H9 (cell line): ENCODE measurements at regions not wholly inside any gene's neighbourhood (a gene's known extent, or its start where the extent isn't known, plus 50 kb on each side); places are given as distances from the start of the nearest gene placed in this dataset.

Source experiments
- DNase-seq: peaks from one replicate; pipeline ENCODE4 v3.0.0-alpha.2; 2017
- H2AFZ ChIP-seq: one replicate; pipeline ENCODE4 v1.6.1; 2013; ENCODE audit warnings: mild to moderate bottlenecking, low read length, control low read depth, moderate library complexity
- H2AK5ac ChIP-seq: 2 replicates; pipeline ENCODE4 v1.6.1; 2013; ENCODE audit warnings: low read length, control low read depth, mixed read lengths; ENCODE audit not compliant: insufficient read length
- H2BK120ac ChIP-seq: one replicate; pipeline ENCODE4 v1.6.1; 2013; ENCODE audit warnings: low read depth, mild to moderate bottlenecking, low read length, control low read depth, inconsistent platforms; ENCODE audit not compliant: poor library complexity, severe bottlenecking
- H2BK12ac ChIP-seq: 2 replicates; pipeline ENCODE4 v1.6.1; 2013; ENCODE audit warnings: low read length, control low read depth, mixed read lengths, low read depth; ENCODE audit not compliant: insufficient read length
- H2BK15ac ChIP-seq: 2 replicates; pipeline ENCODE4 v1.6.1; 2013; ENCODE audit warnings: low read depth, low read length, control low read depth
- H2BK20ac ChIP-seq: one replicate; pipeline ENCODE4 v1.6.1; 2013; ENCODE audit warnings: low read depth, mild to moderate bottlenecking, low read length, control low read depth, inconsistent platforms; ENCODE audit not compliant: poor library complexity, severe bottlenecking
- H2BK5ac ChIP-seq: 2 replicates; pipeline ENCODE4 v1.6.1; 2013; ENCODE audit warnings: low read length, control low read depth, mixed read lengths; ENCODE audit not compliant: insufficient read length
- H3K14ac ChIP-seq: 2 replicates; pipeline ENCODE4 v1.6.1; 2013; ENCODE audit warnings: low read length, control low read depth; ENCODE audit not compliant: insufficient read depth
- H3K18ac ChIP-seq: 2 replicates; pipeline ENCODE4 v1.6.1; 2013; ENCODE audit warnings: low read depth, mild to moderate bottlenecking, mixed read lengths, low read length, control low read depth; ENCODE audit not compliant: insufficient read length
- H3K23ac ChIP-seq: 2 replicates; pipeline ENCODE4 v1.6.1; 2013; ENCODE audit warnings: low read length, control low read depth, mixed read lengths, low read depth; ENCODE audit not compliant: insufficient read length
- H3K23me2 ChIP-seq: 2 replicates; pipeline ENCODE4 v1.6.1; 2013; ENCODE audit warnings: low read depth, mild to moderate bottlenecking, mixed read lengths, low read length, control low read depth; ENCODE audit not compliant: insufficient read length, poor library complexity, severe bottlenecking
- H3K27ac ChIP-seq: 2 replicates; pipeline ENCODE4 v1.5.1; 2013; ENCODE audit warnings: low read length, control low read depth, mixed read lengths, low read depth; ENCODE audit not compliant: insufficient read length
- H3K27me3 ChIP-seq: 2 replicates; pipeline ENCODE4 v1.6.1; 2013; ENCODE audit warnings: low read length, control low read depth, inconsistent platforms; ENCODE audit not compliant: insufficient read depth
- H3K4ac ChIP-seq: 2 replicates; pipeline ENCODE4 v1.6.1; 2013; ENCODE audit warnings: low read depth, mild to moderate bottlenecking, control low read depth, inconsistent platforms, low read length, moderate library complexity
- H3K4me1 ChIP-seq: 2 replicates; pipeline ENCODE4 v1.6.1; 2013; ENCODE audit warnings: low read length, control low read depth, inconsistent platforms; ENCODE audit not compliant: insufficient read depth
- H3K4me2 ChIP-seq: 2 replicates; pipeline ENCODE4 v1.6.1; 2013; ENCODE audit warnings: low read length, control low read depth, mixed read lengths; ENCODE audit not compliant: insufficient read length, insufficient read depth
- H3K56ac ChIP-seq: 2 replicates; pipeline ENCODE4 v1.6.1; 2013; ENCODE audit warnings: low read depth, mild to moderate bottlenecking, mixed read lengths, low read length, control low read depth; ENCODE audit not compliant: insufficient read length
- H3K79me1 ChIP-seq: 2 replicates; pipeline ENCODE4 v1.6.1; 2013; ENCODE audit warnings: low read depth, mild to moderate bottlenecking, moderate library complexity, low read length, control low read depth, inconsistent platforms; ENCODE audit not compliant: insufficient read depth, poor library complexity, severe bottlenecking
- H3K79me2 ChIP-seq: 2 replicates; pipeline ENCODE4 v1.6.1; 2013; ENCODE audit warnings: low read length, control low read depth, inconsistent platforms; ENCODE audit not compliant: insufficient read depth
- H3K9ac ChIP-seq: 2 replicates; pipeline ENCODE4 v1.6.1; 2013; ENCODE audit warnings: low read length, control low read depth, mixed read lengths; ENCODE audit not compliant: insufficient read length; ENCODE audit errors: extremely low read depth
- H3K9me3 ChIP-seq: one replicate; pipeline ENCODE4 v1.6.1; 2013; ENCODE audit warnings: low read depth, low read length, inconsistent platforms; ENCODE audit not compliant: control insufficient read depth
- H3T11ph ChIP-seq: one replicate; pipeline ENCODE4 v1.6.1; 2013; ENCODE audit warnings: mild to moderate bottlenecking, low read length, control low read depth, inconsistent platforms
- H4K20me1 ChIP-seq: one replicate; pipeline ENCODE4 v1.6.1; 2013; ENCODE audit not compliant: control insufficient read depth, insufficient read length, insufficient read depth
- H4K5ac ChIP-seq: 2 replicates; pipeline ENCODE4 v1.6.1; 2013; ENCODE audit warnings: low read depth, mild to moderate bottlenecking, mixed read lengths, low read length, control low read depth; ENCODE audit not compliant: insufficient read length
- H4K8ac ChIP-seq: replicated peaks from 2 replicates; pipeline ENCODE4 v1.6.1; 2013; ENCODE audit warnings: low read length, control low read depth, mixed read lengths, low read depth; ENCODE audit not compliant: insufficient read length
- H4K91ac ChIP-seq: 2 replicates; pipeline ENCODE4 v1.6.1; 2013; ENCODE audit warnings: low read depth, mild to moderate bottlenecking, moderate library complexity, mixed read lengths, low read length, control low read depth; ENCODE audit not compliant: insufficient read length
- H3K27ac Mint-ChIP-seq, 3 experiments: 2 replicates in 2 of 3; 3 replicates in 1 of 3; pipeline ENCODE4 v1.8.0; 2020 to 2021; ENCODE audit warnings: mixed read lengths in 3 of 3, mild to moderate bottlenecking in 1 of 3, moderate library complexity in 1 of 3
- H3K27me3 Mint-ChIP-seq: 2 replicates; pipeline ENCODE4 v1.8.0; 2021; ENCODE audit warnings: low read depth, mild to moderate bottlenecking, moderate library complexity, mixed read lengths
- H3K36me3 Mint-ChIP-seq, 3 experiments: 2 replicates in 2 of 3; 3 replicates in 1 of 3; pipeline ENCODE4 v1.8.0; 2020 to 2021; ENCODE audit warnings: low read depth in 3 of 3, mixed read lengths in 3 of 3; ENCODE audit not compliant: insufficient read depth in 1 of 3
- H3K4me1 Mint-ChIP-seq, 2 experiments: 2 replicates each; pipeline ENCODE4 v1.8.0; 2020; ENCODE audit warnings: mixed read lengths in 2 of 2
- H3K4me3 Mint-ChIP-seq, 2 experiments: 2 replicates in 1 of 2; 3 replicates in 1 of 2; pipeline ENCODE4 v1.8.0; 2020 to 2021; ENCODE audit warnings: mild to moderate bottlenecking in 2 of 2, mixed read lengths in 2 of 2, moderate library complexity in 1 of 2
- H3K9me3 Mint-ChIP-seq, 2 experiments: 2 replicates in 1 of 2; 3 replicates in 1 of 2; pipeline ENCODE4 v1.8.0; 2020; ENCODE audit warnings: mild to moderate bottlenecking in 2 of 2, mixed read lengths in 2 of 2, moderate library complexity in 1 of 2
- WGBS: extraction: QIAGEN DNeasy Blood & Tissue Kit; methylation state at CpG from one replicate; pipeline ENCODE4 v1.1.7; 2013; ENCODE audit warnings: missing lambda C conversion rate, low lambda C conversion rate, mixed read lengths; ENCODE audit not compliant: insufficient read length; ENCODE audit errors: extremely low coverage; 5-methylcytosine and 5-hydroxymethylcytosine counted together
- TF ChIP-seq, protein P1 (sequence below): fragments of 200-600 bp; sonication (generic); conservative IDR thresholded peaks from 3 replicates; pipeline ENCODE4 v1.8.0; 2021; ENCODE audit warnings: antibody characterized with exemption, mild to moderate bottlenecking

DNA sequence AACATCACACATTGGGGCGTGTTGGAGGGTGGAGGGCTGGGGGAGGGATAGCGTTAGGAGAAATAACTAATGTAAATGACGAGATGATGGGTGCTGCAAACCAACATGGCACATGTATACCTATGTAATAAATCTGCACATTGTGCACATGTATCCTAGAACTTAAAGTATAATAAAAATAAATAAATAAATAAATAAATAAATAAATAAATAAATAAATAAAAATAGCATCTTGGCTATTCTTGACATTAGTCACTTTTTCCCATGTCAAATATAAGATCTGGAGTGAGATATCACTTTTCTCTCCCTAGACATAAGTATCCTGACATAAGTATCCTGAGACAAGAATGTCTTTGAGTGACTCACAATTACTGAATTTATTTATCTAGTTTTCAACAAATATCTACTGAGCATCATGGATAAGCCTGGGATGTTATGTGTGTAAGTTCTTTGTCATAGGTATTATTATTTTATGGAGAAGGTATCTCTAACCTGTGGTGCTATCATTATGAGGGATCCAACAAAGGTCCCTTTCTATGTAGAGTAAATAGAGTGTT is 691.3 kb downstream of the SORCS1 start:
- Mint-ChIP-seq H3K4me1 (no peaks in the 10 kb centered on the region), H3K36me3 (no peaks in the 10 kb centered on the region), H3K27ac (no peak overlapping the region), H3K27me3 (no peaks in the 10 kb centered on the region; the same call in 1 of the 2 replicates), H3K9me3 (peaks cover 0 to 4% of the 10 kb centered on the region in 2 experiments; a peak in 1 of 5 replicates), H3K4me3 (no peak overlapping the region)
- H3K9me3 ChIP-seq = no peaks in the 10 kb centered on the region
- no peak overlapping the region for H3K23ac ChIP-seq
- no CpG with 5 or more reads among the region's 3 CpGs for WGBS
- no peak overlapping the region for H2BK15ac ChIP-seq
- H2AK5ac ChIP-seq = no peak overlapping the region
- H4K5ac ChIP-seq = no peak overlapping the region
- H2BK5ac ChIP-seq = no peak overlapping the region
- no peak overlapping the region for H2BK12ac ChIP-seq
- no peaks in the 10 kb centered on the region for H4K20me1 ChIP-seq
- H2BK120ac ChIP-seq = no peak overlapping the region
- DNase-seq = no peak
- H3K23me2 ChIP-seq = no peaks in the 10 kb centered on the region
- no peak overlapping the region for H3K14ac ChIP-seq
- no peaks in the 10 kb centered on the region for H3K79me2 ChIP-seq
- no peak overlapping the region for H2AFZ ChIP-seq
- no peaks in the 10 kb centered on the region for H3K4me1 ChIP-seq
- H3K4ac ChIP-seq = no peak overlapping the region
- TF ChIP-seq, protein P1, sequence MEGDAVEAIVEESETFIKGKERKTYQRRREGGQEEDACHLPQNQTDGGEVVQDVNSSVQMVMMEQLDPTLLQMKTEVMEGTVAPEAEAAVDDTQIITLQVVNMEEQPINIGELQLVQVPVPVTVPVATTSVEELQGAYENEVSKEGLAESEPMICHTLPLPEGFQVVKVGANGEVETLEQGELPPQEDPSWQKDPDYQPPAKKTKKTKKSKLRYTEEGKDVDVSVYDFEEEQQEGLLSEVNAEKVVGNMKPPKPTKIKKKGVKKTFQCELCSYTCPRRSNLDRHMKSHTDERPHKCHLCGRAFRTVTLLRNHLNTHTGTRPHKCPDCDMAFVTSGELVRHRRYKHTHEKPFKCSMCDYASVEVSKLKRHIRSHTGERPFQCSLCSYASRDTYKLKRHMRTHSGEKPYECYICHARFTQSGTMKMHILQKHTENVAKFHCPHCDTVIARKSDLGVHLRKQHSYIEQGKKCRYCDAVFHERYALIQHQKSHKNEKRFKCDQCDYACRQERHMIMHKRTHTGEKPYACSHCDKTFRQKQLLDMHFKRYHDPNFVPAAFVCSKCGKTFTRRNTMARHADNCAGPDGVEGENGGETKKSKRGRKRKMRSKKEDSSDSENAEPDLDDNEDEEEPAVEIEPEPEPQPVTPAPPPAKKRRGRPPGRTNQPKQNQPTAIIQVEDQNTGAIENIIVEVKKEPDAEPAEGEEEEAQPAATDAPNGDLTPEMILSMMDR = no peak
- H3K56ac ChIP-seq = no peak overlapping the region
- no peak overlapping the region for H4K8ac ChIP-seq
- H3K18ac ChIP-seq = no peak overlapping the region
- H3K79me1 ChIP-seq = no peaks in the 10 kb centered on the region
- no peak overlapping the region for H3T11ph ChIP-seq
- no peak overlapping the region for H2BK20ac ChIP-seq
- H3K4me2 ChIP-seq = no peak overlapping the region
- no peaks in the 10 kb centered on the region for H3K27me3 ChIP-seq
- no peak overlapping the region for H3K27ac ChIP-seq
- no peak overlapping the region for H3K9ac ChIP-seq
- H4K91ac ChIP-seq = no peak overlapping the region
